ENCODE measurements at regions not wholly inside any gene's neighbourhood (a gene's known extent, or its start where the extent isn't known, plus 50 kb on each side); places are given as distances from the start of the nearest gene placed in this dataset.

DNA sequence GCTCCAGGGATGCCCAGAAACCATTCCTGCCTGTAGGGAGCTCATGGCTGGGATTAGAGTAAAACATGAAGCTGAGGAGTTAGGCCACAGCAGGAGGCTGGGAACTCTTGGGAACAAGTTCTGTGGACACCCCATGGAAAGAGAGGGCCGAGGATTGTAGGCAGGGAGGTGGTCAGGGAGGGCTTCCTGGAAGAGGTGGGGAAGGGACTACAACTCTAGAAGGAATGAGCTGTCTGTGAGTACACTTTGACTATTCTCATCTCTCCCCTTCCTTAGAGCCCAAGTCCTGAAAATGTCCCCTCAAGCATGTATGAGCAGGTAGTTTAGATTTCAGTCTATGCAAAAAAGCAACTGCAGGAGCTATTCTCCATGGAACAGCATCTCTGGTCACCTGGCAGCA is 139.9 kb upstream of the GLI2 start:
- H3K4ac ChIP-seq (ENCODE audit: low read depth, low read length): no peak overlapping the region
- H4K8ac ChIP-seq (replicated peaks; ENCODE audit: insufficient read length, low read depth, low read length): no peak overlapping the region
- H4K5ac ChIP-seq (ENCODE audit: insufficient read length, low read depth, low read length): no peak overlapping the region
- H3K9ac ChIP-seq (ENCODE audit: extremely low read depth, insufficient read length, low read length): no peak overlapping the region
- H3K79me2 ChIP-seq (ENCODE audit: insufficient read depth, low read length): no peaks in the 10 kb centered on the region
- no peaks in the 10 kb centered on the region for H3K9me3 ChIP-seq (ENCODE audit: control insufficient read depth, low read depth, low read length)
- H3K4me1 ChIP-seq (ENCODE audit: insufficient read depth, low read length): no peaks in the 10 kb centered on the region
- no peaks in the 10 kb centered on the region for H3K27me3 ChIP-seq (ENCODE audit: insufficient read depth, low read length)
- no peak for DNase-seq
- no peak overlapping the region for H3K4me2 ChIP-seq (ENCODE audit: insufficient read depth, insufficient read length, low read length)
- no peak overlapping the region for H2BK15ac ChIP-seq (ENCODE audit: low read depth, low read length)
- no peak overlapping the region for H2BK5ac ChIP-seq (ENCODE audit: insufficient read length, low read length)
- H3T11ph ChIP-seq (ENCODE audit: low read length): no peak overlapping the region
- no peak overlapping the region for H2BK12ac ChIP-seq (ENCODE audit: insufficient read length, low read depth, low read length)
- Mint-ChIP-seq H3K36me3 (ENCODE audit: insufficient read depth in 1 of 3, low read depth in 3 of 3) (no peaks in the 10 kb centered on the region; a peak in 1 of 7 replicates), H3K27me3 (ENCODE audit: low read depth) (peaks cover 83% of the 10 kb centered on the region), H3K4me1 (peaks cover 49 to 57% of the 10 kb centered on the region in 2 experiments), H3K27ac (peak overlapping the region in 1 of 3 experiments; percentile 92; a peak in 1 of 7 replicates), H3K9me3 (0 out of 5 replicates have a peak, but pooled peaks cover 0 to 5% of the 10 kb centered on the region in 2 experiments), H3K4me3 (no peak overlapping the region)
- no CpG with 5 or more reads among the region's 1 CpG for WGBS (ENCODE audit: extremely low coverage, insufficient read length, low lambda C conversion rate)
- H3K18ac ChIP-seq (ENCODE audit: insufficient read length, low read depth, low read length): no peak overlapping the region
- no peak overlapping the region for H3K27ac ChIP-seq (ENCODE audit: insufficient read length, low read depth, low read length)
- H3K79me1 ChIP-seq (ENCODE audit: insufficient read depth, low read depth, low read length, poor library complexity, severe bottlenecking): no peaks in the 10 kb centered on the region
- no peak overlapping the region for H2BK120ac ChIP-seq (ENCODE audit: low read depth, low read length, poor library complexity, severe bottlenecking)
- no peak overlapping the region for H3K14ac ChIP-seq (ENCODE audit: insufficient read depth, low read length)
- H4K91ac ChIP-seq (ENCODE audit: insufficient read length, low read depth, low read length): no peak overlapping the region
- H2AK5ac ChIP-seq (ENCODE audit: insufficient read length, low read length): no peak overlapping the region
- no peak overlapping the region for H2AFZ ChIP-seq (ENCODE audit: low read length)
- no peak overlapping the region for H2BK20ac ChIP-seq (ENCODE audit: low read depth, low read length, poor library complexity, severe bottlenecking)
- H3K23ac ChIP-seq (ENCODE audit: insufficient read length, low read depth, low read length): no peak overlapping the region
- H3K23me2 ChIP-seq (ENCODE audit: insufficient read length, low read depth, low read length, poor library complexity, severe bottlenecking): no peaks in the 10 kb centered on the region
- H4K20me1 ChIP-seq (ENCODE audit: control insufficient read depth, insufficient read depth, insufficient read length): no peaks in the 10 kb centered on the region
- TF ChIP-seq, protein P1, sequence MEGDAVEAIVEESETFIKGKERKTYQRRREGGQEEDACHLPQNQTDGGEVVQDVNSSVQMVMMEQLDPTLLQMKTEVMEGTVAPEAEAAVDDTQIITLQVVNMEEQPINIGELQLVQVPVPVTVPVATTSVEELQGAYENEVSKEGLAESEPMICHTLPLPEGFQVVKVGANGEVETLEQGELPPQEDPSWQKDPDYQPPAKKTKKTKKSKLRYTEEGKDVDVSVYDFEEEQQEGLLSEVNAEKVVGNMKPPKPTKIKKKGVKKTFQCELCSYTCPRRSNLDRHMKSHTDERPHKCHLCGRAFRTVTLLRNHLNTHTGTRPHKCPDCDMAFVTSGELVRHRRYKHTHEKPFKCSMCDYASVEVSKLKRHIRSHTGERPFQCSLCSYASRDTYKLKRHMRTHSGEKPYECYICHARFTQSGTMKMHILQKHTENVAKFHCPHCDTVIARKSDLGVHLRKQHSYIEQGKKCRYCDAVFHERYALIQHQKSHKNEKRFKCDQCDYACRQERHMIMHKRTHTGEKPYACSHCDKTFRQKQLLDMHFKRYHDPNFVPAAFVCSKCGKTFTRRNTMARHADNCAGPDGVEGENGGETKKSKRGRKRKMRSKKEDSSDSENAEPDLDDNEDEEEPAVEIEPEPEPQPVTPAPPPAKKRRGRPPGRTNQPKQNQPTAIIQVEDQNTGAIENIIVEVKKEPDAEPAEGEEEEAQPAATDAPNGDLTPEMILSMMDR (conservative IDR thresholded peaks at IDR 0.05): no peak
- H3K56ac ChIP-seq (ENCODE audit: insufficient read length, low read depth, low read length): no peak overlapping the region

Data from H9 (cell line).